ENCODE measurements at regions not wholly inside any gene's neighbourhood (a gene's known extent, or its start where the extent isn't known, plus 50 kb on each side); places are given as distances from the start of the nearest gene placed in this dataset.

DNA sequence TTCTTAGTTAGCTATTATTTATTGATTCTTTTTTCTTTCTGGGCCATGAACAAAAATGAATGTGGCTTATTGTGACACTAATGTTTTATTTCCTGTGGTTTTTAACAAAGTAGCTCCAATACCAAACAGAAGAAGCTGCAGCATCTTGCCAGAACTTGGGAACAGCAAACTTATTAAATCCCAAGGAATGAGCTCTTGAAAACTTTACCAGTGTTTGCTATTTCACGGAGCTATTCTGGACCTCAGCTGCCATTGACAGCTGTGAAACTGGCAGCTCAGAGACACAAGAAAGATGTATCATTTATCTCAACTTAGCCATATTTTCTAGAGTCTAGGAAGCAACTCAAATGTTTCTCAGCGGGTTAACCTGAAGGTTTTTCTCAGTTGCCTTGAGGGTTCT lies 91.0 kb upstream of the NEUROD1 start:
- no peak for DNase-seq

DNA sequence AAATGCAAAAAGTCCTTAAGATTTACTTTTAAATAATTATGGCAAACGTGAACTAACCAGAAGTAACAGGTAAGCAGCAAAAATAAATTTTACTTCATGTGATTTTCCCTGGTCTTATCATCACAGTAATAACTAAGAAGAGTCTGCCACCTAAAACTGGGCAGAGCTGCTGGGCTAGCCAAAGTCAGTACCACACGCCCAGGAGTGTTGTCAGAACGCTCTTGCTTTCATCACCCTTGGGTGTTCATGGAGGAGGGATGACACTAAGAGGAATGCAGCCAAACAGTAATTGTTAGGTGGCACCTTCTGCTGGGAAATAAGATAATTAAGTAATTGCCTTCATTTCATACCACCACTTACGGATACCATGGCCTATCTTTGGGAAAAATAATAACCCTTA lies 92.0 kb upstream of the NEUROD1 start:
- DNase-seq: no peak

DNA sequence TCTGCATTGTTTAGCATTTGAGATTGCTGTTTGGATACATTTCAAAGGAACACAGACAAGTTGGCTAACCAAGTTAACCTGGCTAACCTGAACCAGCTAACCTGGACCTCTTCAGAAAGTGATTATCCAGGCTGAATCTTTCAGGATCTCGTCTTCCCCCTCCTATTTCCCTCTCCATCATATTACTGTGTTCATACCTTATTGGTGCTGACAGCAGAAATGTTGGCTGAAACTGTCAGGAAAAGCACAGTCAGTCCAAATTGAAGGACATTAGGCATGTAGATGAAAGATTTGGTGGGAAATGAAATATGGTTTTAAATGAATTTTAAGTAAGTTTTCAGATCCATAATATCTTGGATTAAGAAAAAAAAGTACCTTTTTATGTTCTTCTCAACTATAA lies 92.5 kb upstream of the NEUROD1 start:
- DNase-seq: no peak

DNA sequence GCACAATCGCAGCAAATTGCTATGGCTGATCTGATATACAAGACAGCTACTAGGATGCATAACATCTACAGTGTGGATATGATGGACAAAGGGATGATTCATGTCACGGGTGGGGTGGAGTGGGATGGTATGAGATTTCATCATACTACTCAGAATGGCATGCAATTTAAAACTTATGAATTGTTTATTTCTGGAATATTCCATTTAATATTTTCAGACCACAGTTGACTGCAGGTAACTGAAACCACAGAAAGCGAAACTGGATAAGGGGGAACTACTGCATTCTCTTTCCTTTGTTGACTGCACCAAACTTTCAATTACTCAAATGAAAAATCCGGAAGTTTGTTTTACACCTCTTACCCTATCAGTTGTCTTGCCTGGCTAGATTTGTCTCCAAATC lies 94.4 kb upstream of the NEUROD1 start:
- no peak for DNase-seq

DNA sequence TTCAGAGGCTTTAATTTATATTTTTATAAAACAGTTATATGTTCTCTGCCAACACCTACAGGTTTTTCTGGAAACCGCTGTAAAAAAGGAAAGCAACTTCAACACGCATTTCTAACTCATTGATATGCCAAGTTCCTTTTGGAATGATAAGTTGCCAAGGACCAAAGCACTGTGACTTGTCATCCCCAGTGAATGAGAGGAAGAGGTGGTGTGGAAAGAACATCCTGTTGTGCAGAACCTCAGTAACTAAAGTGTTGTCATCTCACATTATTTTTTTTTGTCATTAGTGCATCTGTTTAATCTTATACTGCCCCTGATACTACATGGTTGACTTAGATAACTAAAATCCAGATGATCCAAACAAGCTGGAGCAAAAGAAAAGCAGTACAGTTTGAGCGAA lies 96.0 kb upstream of the NEUROD1 start:
- DNase-seq: no peak

DNA sequence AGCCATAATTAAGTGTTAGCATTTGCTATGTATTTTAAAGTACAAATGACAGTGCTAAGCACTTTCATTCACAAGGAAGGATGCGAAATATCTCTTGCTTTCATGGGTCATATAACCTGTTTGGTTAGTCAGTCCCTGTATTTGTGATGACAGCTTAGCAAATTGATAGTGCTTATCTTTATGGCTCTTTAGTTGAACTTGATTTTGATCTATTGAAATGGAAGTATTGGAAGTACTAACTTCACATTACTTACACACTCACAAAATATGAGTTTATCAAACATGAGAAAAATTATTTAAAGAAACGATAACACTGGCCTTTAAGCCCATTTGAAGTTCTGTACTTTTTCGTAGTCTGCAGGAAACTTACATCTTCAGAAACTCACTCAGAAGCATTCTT lies 97.4 kb upstream of the NEUROD1 start:
- no peak for DNase-seq

DNA sequence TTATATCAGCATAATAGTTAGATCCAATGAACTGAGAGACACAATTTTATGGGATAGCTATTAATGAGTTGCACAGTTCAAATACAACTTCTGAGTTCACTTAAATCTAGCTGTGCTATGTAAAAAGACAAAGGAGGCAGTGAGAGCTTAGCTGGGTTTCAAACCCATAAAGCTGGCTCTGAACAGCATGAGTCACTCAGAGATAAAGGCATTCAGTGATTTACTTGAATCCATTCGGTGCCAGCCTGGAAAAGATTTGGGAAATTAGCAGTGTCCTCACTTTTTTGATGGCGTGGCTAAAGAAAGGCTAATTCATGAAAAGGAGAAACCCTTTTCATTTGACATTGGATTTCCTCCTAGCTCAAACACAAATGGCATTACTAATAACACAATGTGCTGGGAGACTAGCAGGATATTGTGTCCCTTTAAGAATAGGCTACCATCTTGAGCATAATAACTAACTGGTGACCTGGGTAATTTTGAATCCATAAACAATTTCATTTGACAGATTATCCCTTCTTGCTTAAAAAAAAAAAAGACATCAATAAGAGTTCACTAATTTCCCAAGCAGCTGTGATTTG lies 98.4 kb upstream of the NEUROD1 start:
- no peak for DNase-seq

DNA sequence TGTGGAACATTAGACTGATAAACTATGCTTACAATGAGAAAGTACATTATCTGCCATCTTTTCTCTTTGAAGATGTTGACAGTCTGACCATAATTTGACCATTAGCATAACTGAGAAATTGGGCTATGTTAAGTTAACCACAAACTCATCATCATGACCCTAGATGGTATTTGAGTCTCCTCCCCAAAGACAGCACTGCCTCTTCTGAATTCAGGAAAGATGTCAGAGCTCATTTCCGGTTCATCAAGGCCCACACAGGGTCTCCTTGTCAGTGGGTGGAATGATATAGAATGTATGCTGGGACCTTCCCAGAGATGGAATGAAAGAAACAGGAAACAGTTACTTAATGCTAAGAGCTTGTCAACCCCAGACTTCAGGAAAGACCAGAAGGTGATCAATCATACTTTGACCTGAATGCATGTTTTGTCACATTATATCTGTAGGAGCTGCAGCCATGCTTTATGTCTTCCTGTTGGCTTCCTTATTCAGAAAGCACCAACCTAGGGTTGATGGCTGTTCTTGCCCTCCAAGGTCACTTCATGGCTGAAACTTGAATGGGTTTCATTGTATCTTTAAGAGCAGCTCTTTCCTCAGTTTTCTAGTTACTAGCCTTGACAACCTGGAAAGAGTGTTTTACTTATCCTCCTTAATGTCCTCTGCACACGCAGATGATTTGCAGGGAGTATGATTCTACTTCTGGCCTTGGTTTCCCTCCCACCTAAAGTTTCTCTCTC lies 99.1 kb upstream of the NEUROD1 start:
- no peak for DNase-seq

DNA sequence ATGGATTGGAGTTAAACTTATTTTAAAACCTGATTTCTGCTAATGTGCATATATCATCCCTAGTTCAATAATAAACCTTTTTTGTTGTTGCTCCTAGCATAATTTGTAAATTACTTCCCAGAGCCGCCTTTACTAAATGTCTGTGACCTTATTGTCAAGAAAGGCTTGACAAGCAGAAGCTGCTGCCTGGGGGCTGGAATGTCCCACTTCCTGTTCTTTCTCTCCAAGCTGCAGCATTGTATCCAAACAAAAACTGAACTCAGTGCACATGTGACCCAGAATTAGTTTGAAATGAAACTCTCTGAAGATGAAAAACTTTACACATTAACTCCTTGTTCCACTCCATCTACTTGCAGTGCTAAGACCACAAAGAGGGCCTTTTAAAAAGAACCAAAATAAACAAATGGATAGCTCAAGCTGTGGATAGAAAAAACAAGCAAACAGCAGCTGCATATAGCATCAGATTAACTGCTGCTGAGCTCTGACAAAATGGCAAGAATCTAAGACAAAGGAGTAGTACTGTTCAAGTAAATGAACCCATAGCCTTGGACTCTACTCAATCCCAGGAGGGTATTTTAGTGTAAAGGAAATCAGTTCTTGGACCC lies 99.8 kb upstream of the NEUROD1 start:
- DNase-seq: no peak

DNA sequence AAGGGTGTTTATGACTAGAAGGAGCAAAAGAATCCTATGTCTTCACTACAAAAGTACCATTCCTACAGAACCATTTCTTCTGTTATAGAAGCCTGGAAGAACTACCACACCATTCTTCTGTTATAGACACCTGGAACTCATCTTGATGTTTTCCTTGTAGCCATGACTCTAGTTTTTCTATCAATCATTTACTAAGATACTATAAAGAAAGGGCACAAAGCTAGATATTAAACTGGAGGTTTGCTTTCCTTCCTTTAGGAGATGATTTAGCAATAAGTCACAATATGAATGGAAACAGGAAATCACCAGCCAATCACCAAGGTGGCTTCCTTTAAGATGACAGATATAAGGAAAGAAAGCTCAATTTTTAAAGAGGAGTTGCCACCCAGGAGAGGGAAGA lies 100.3 kb upstream of the NEUROD1 start:
- no peak for DNase-seq

DNA sequence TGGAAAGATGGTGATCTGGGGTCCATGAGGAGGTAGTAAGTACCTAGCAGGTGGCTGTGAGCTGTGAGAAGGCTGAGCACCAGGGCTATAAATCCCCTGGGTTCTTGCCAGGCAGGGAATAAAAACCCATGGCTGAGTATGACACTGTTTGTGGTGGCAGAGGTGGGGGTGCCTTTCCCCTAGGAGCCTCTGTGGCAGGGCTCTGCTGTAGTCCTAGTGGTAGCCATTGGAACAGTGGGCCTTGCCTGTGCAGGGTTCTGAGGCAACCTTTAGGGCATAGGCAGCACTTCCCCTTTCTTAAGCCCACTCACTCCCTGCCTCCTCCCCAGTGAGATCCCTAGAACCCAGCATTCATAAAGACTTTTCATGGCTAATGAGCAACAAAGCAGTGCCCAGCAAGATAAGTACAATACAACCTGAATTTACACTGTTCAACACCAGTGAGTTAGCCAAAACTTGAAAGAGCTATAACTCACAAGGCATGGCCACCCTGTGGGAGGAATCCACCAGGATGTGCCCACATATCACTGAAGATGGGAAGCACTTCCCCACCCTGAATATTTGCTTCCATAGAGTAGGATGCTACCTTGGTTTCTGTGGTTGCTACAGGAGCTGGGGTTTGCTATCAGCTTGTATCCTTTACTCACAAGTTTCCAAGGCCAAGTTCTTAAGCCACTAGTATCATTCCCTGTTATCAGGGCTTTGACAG lies 100.9 kb upstream of the NEUROD1 start:
- DNase-seq: no peak

DNA sequence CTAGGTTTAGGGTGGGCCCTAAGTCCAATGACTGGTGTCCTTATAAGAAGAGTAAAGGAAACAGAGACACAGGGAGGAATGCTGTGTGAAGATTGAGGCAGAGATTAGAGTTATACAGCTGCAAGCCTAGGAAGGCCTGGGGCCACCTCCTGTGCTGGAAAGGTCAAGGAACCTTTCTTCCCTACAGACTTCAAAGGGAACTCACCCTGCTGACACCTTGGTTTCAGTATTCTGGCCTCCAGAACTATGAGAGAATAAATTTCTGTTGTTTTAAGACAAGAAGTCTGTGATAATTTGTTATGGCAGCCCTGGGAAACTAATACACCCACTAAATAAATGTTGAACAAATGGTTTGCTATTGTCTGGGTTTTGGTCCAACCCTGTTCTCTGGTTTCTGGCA lies 102.3 kb upstream of the NEUROD1 start:
- DNase-seq: no peak

DNA sequence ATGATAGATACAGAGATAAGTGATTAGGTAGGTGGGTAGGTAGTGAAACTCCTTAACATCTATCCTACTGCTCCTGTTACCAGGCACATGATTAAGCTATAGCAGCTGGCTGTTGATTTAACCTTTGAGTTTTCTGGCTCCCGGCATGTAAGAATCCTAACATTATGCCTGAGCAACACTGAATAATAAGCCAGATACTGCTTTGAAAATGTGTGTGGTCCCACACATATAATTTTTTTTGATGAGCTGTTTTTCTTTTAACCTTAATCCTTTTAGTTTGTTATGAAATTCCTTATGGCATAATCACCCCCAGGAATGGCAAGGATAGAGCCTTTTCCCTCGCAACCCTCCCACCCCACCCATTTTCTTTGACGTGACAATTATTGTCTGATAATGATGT lies 104.2 kb upstream of the NEUROD1 start:
- DNase-seq: no peak

DNA sequence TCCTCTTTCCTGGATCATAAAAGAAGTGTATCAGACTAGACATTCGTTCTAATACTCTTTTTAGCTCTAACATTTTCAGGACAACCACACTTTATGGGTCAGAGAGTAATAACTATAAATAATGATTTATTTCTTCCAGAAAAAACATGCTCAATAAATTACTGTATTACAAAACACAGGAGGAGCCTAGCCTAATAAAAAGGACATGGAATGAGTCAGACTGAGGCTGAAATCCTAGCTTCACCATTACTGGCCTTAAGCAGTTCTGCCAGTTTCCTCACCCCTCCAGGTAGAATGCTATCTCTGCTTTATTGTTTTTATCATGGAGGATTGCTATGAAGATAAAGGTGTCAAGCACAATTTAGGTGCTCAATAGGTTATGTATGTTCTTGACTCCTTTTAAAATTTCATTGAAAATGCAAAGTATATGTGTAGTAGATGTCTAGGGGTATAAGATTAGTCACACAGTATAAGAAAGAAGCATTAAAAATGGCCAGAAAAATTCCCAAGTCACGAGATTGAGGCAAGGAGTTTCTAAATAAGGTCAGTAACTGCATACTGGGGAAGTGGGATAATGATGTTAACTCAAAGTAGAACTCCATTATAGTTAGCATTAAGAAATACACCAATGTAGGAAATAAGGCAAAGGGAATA lies 105.5 kb upstream of the NEUROD1 start:
- DNase-seq: no peak

DNA sequence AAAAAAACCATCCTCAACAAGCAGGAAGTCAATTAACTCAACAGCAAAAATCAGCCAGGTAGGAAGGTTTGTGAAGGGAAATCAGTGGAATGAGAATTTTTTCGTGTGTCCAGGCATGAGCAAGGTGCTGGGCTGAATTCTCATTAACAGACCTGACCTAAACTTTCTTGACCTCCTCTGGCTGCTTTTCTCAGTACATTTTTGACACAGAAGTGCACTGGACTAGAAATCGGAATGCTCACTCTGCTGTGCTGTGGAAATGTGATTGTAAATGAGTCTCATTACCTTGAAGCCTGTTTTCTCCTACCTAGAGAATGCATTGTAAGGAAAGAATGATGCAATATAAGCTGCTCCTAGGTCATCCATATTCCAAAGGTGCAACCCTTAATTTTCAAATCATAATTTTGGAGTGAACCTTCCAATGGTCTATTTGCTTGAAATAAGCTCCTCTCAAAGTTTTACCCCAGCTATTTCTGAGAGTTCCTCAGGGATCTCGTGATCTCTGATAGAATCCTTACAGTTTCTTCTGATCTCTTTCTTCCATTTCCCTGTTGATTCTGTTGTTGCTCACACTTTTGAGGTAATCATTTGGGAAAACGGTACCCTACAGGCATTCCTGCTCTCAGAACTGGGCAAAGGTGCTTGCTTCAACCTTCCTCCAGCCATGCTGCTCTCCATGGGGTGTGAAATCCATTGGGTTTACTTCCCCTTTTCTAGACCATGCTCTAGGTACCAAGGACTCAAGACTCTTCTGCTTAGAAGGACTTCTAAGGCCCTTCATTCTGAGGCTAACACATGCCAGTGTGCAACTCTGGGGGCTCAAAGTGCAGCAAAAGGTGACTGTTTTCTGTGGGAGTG lies 104.9 kb upstream of the ITPRID2 start:
- DNase-seq: no peak

DNA sequence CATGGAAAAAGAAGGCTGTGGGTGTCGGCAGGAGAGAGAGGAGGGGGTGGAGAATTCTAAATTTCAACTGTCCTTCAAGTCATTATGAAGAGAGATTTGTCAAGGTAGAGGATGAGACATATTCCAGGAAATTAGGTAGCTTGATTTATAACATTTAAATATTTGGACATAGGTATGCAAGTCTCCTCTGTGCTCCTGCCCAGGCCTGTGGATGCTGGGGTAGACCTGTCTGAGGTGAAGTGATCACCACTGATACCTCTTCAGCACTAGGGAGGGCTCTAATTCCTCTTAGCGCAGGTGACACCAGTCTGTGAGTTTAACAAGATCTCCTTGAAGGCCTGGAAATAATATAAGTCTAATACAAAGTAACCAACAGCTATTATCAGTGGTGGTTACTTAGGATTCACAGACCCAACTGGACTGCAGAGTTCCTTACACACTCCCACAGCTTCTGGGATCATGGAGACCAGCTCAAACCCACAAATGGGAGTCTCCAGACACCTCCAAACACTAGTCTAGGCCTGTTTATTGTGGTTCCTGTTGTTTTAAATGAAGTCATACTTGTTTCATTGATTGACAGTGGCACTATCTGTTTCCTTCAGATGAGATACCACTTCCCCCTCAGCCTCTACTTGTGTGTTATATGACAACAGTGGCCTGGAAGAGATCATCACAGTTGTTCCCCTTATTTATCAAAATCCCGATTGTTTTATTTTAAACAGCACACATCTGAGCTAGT lies 104.1 kb upstream of the ITPRID2 start:
- no peak for DNase-seq

DNA sequence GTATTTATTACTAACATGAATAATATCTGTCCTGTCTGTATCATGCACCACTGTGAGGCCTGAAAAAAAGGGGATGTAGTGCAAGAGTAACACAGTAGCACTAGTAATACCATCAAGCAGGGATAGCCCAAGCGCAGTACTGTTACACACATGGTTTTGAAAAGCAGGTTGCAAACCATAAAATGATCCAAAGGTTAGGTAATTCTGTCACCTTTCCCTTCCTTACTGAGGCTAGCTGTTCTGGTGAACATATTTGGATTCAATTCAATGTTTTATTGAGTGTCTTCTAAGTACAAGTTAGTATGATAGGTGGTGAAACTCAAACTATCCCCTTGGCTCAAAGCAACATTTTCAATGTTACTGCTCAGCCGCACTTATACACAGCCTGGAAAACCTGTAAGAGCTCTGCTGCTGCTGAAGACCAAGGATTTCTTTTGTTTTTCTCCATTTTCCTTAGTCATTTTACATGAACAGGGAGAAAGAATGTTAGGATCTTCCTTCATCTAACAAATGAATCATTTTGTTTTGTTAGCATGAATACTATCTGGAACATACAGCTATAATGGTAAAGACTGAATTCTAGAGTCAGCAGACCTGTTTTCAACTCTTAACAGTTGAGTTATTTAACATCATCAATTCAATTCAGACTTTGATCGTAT lies 102.5 kb upstream of the ITPRID2 start:
- no peak for DNase-seq

DNA sequence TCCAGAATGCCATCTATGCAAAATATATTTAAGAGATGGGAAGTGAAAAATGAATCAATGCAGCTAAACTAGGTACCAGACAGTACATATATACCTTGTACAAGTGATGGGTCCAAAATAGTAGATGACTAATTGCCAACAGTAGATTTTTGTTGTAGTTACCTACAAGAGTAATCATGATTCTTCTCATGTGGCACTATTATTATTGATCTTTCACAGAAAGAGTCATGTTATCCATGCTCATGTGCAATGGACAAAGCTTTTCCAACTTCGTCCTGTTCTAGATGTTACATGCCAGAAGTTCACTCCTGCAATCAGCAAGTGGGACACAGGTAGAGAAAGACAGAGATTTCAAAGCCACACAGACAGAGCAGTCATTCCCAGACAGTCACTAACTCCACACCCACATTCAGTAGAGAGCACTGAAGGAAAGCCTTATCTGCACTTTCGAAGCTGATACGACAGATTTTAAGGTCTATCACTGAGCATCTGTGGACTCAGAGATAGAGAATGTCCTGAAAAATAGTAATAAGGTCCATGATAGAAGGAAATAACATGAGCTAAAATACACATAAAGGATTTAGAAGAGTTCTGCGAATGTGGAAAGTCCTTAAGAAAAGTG lies 101.6 kb upstream of the ITPRID2 start:
- no peak for DNase-seq

DNA sequence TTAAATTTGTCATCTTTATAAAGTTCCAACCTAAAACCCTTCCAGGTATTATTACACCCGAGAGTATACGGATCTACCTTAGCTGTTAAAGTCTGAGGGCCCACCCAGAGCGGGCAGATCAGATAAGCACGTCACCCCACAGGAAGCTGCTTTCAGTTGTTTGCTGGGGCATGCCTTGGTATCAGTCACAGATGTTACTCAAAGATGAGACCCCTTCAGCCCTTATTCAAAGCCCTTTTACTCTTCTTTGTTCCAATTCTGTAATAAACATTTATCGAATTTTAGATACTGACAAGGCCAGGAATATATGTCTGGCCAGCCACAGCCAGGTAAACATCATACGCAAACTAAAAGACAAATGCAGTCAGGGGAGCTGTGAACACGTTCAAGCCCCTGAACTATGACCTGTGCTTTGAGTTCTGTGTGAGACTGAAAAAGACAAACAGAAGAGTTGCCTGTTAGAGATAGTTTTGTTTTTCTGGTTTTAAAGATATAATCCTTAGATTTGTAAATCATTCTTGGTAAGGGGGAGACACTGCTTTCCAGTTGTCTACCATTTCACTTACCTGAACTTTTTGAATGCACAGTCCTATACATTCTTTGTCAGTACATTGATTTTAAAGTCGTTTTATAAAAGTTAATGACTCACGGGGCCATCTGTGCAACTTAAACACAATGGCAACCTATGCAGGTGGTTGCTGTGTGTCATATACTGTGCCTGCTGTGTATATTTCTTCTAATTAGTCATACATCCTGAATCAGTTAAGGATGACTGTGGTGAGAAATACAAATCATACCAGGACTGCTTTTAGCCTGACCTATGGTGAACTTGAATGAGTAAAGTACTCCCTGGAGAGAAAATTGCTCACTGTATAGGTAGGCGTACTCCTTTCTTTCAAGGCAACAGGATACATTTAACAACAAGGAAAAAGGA lies 100.5 kb upstream of the ITPRID2 start:
- DNase-seq: peak; percentile 57

DNA sequence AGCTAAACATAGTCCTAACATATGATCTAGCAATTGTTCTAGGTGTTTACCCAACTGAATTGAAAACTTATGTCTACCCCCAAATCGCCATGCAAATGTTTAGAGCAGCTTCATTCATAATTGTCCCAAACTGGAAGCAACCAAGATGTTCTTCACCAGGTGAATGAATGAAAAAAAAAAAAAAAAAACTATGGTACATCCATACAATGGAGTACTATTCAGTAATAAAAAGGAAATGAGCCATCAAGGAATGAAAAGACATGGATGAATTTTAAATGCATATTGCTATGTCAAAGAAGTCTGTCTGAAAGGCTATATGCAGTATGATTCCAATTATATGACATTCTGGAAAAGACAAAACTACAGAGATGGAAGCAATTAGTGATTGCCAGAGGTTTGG lies 98.6 kb upstream of the ITPRID2 start:
- no peak for DNase-seq

All from activated CD8-positive, alpha-beta memory T cell treated with anti-CD3 and anti-CD28 coated beads, Interleukin-2, amount 50 U/mL, for 48 hours (primary cell).